ENCODE measurements at regions not wholly inside any gene's neighbourhood (a gene's known extent, or its start where the extent isn't known, plus 50 kb on each side); places are given as distances from the start of the nearest gene placed in this dataset.

DNA sequence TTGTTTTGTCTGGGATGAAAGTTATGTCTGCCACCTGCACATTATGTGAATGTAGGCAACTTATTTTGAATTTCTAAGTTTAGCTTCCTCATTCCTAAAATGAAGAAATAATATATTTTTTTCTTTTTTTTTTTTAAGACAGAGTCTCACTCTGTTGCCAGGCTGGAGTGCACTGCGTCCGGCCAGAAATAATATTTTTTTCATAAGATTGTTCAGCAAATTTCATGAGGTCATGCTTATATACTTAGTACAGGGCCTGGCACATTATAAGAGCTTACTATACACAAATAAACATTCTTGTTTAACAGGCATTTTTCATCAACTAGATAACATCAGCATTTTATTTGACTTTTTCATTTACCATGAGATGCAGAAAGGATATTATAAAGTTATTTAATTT is 368.5 kb downstream of the GABRG2 start:
- no peak overlapping the region for H3K4me3 ChIP-seq
- 20 to 47% (median 21%) methylated on average over 2 of the region's 2 CpGs for WGBS, 3 donors
- H3K36me3 ChIP-seq = no peaks in the 10 kb centered on the region
- H3K27ac ChIP-seq = no peak overlapping the region
- H3K9me3 ChIP-seq = no peaks in the 10 kb centered on the region
- H3K27me3 ChIP-seq = no peaks in the 10 kb centered on the region
- no peaks in the 10 kb centered on the region for H3K4me1 ChIP-seq (ENCODE audit: insufficient read depth)
- intact Hi-C loops (cut with DNase I) = no loop called here
- DNase-seq = no peak
- TF ChIP-seq, protein P1, sequence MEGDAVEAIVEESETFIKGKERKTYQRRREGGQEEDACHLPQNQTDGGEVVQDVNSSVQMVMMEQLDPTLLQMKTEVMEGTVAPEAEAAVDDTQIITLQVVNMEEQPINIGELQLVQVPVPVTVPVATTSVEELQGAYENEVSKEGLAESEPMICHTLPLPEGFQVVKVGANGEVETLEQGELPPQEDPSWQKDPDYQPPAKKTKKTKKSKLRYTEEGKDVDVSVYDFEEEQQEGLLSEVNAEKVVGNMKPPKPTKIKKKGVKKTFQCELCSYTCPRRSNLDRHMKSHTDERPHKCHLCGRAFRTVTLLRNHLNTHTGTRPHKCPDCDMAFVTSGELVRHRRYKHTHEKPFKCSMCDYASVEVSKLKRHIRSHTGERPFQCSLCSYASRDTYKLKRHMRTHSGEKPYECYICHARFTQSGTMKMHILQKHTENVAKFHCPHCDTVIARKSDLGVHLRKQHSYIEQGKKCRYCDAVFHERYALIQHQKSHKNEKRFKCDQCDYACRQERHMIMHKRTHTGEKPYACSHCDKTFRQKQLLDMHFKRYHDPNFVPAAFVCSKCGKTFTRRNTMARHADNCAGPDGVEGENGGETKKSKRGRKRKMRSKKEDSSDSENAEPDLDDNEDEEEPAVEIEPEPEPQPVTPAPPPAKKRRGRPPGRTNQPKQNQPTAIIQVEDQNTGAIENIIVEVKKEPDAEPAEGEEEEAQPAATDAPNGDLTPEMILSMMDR (IDR thresholded peaks at IDR 0.05) = no peak

DNA sequence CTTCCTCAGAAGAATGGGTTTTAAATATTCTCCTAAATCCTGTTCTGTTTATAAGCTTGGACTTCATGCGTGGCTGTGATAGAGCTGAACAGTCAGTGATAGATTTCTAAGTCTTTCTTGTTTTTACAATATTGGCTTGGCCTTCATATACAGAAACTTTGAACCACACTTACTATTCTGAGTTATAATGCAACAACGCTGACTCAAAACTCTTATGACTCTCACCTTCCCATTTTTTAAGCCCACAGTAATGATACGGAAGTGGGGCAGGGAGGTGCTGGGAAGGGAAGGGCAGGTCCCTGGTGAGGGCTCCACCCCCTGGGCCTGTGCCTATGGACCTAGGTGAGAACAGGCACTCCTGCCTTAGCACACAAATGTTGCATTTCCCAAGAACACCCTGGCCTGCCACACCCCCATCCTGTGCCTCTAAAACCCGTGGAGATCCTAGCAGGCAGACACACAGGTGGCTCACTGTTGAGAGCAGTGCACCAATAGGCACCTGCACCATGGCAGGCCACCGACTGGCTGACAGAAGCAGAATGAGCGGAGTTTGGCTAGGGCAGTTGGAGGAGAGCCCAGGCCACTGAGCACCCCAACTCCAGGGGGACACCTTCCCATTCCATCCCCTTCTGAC is 376.7 kb downstream of the GABRG2 start:
- TF ChIP-seq POLR2A (IDR thresholded peaks at IDR 0.05) (no peak), EP300 (IDR thresholded peaks at IDR 0.05) (no peak)
- TF ChIP-seq, protein P1 (IDR thresholded peaks at IDR 0.05) = no peak
- Histone ChIP-seq H3K27me3 (no peaks in the 10 kb centered on the region), H3K27ac (no peak overlapping the region), H3K9me3 (no peaks in the 10 kb centered on the region), H3K4me3 (no peak overlapping the region), H3K4me1 (ENCODE audit: insufficient read depth) (no peaks in the 10 kb centered on the region), H3K36me3 (no peaks in the 10 kb centered on the region)
- no peak for DNase-seq
- intact Hi-C loops (cut with DNase I) = no loop called here
- WGBS, 3 donors = 76 to 88% (median 82%) methylated on average over 6 of the region's 6 CpGs

DNA sequence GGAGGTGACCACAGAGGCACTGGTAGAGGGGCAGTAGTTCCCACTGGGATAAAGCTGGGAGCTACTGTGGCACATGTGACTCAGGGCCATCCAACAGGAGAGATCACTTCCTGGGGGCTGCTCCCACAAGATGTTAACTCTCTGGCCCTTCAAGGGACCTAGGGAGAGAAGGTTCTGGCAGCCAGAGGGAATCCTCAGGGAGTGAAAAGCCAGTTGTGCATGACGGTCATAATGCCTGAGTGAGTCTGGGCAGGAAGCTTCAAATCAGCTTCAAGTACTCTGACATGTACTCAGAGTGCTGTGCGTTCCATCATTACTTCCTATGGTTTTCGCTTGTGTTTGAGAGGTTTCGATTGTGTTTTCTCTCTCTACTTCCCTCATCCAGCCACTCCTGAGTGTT is 388.5 kb downstream of the GABRG2 start:
- DNase-seq = no peak
- TF ChIP-seq, protein P1 (IDR thresholded peaks at IDR 0.05) = no peak
- TF ChIP-seq EP300 (IDR thresholded peaks at IDR 0.05) = no peak
- no peak for TF ChIP-seq POLR2A (IDR thresholded peaks at IDR 0.05)
- no peaks in the 10 kb centered on the region for H3K27me3 ChIP-seq
- no peak overlapping the region for H3K27ac ChIP-seq
- intact Hi-C loops (cut with DNase I) = no loop called here
- H3K9me3 ChIP-seq = no peaks in the 10 kb centered on the region
- H3K4me1 ChIP-seq (ENCODE audit: insufficient read depth) = no peaks in the 10 kb centered on the region
- no peak overlapping the region for H3K4me3 ChIP-seq
- H3K36me3 ChIP-seq = no peaks in the 10 kb centered on the region
- 80 to 87% (median 85%) methylated on average over 4 of the region's 4 CpGs for WGBS, 3 donors

DNA sequence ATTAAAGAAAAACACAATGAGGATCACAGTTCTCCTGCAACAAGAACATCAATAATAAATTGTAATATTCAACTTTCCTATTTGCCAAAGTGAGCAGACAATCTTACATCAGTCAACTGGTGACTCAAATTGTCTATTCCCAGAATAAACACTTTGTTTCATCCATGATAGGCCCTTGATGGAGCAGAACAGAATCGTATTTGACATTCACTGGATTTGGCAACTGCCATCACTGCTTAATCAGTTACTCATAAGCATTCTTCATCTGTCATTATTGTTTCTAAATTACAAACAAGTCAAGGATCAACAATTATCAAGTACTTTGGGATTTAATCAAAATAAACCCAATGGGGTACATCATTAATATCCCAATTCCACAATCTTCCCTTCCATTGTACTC is 398.4 kb downstream of the GABRG2 start:
- Histone ChIP-seq H3K9me3 (no peaks in the 10 kb centered on the region), H3K27ac (no peak overlapping the region), H3K27me3 (no peaks in the 10 kb centered on the region), H3K4me1 (ENCODE audit: insufficient read depth) (no peaks in the 10 kb centered on the region), H3K4me3 (no peak overlapping the region), H3K36me3 (no peaks in the 10 kb centered on the region)
- DNase-seq = no peak
- TF ChIP-seq, protein P1 (IDR thresholded peaks at IDR 0.05) = no peak
- TF ChIP-seq EP300 (IDR thresholded peaks at IDR 0.05) = no peak
- no peak for TF ChIP-seq POLR2A (IDR thresholded peaks at IDR 0.05)
- WGBS, 3 donors = 63 to 73% (median 67%) methylated on average over 1 of the region's 1 CpG
- intact Hi-C loops (cut with DNase I) = no loop called here

Measured in ovary (tissue), 7 donors.